Tibial nerve (tissue), 4 donors: ENCODE measurements at regions not wholly inside any gene's neighbourhood (a gene's known extent, or its start where the extent isn't known, plus 50 kb on each side); places are given as distances from the start of the nearest gene placed in this dataset.

Source experiments
- DNase-seq, 2 donors: peaks; one replicate each; pipeline ENCODE4 v3.0.0-alpha.2; 2019; ENCODE audit warnings: low spot score in 2 of 2
- H3K27ac ChIP-seq, 4 donors: fragments of 200-600 bp; sonication (generic) in 3 of 4; one replicate each; pipeline ENCODE4 v1.5.1; 2017 to 2019; ENCODE audit warnings: mild to moderate bottlenecking in 1 of 4
- H3K27me3 ChIP-seq, 2 donors: fragments of 200-600 bp; sonication (generic) in 1 of 2; one replicate each; pipeline versions ENCODE4 v1.5.1 to v1.6.0; 2017 to 2019
- H3K36me3 ChIP-seq, 3 donors: fragments of 200-600 bp; sonication (generic); one replicate each; pipeline ENCODE4 v1.5.1; 2018 to 2019
- H3K4me1 ChIP-seq, 4 donors: fragments of 200-600 bp; sonication (generic) in 3 of 4; one replicate each; pipeline ENCODE4 v1.5.1; 2017 to 2019
- H3K4me3 ChIP-seq, 4 donors: fragments of 200-600 bp; sonication (generic) in 3 of 4; one replicate each; pipeline ENCODE4 v1.5.1; 2017 to 2019; ENCODE audit warnings: mild to moderate bottlenecking in 1 of 4, moderate library complexity in 1 of 4
- H3K9me3 ChIP-seq, 4 donors: fragments of 200-600 bp; sonication (generic) in 3 of 4; one replicate each; pipeline ENCODE4 v1.5.1; 2017 to 2019
- CTCF ChIP-seq, 5 experiments: fragments of 200-600 bp in 3 of 5; fragments of 450-650 bp in 2 of 5; sonication (generic) in 3 of 5; IDR thresholded peaks; one replicate each; pipeline ENCODE4 v1.5.1; 2016 to 2019; ENCODE audit warnings: antibody characterized with exemption in 5 of 5, mild to moderate bottlenecking in 3 of 5, moderate library complexity in 2 of 5
- EP300 ChIP-seq, 2 donors: sonication (generic); formaldehyde crosslinking; IDR thresholded peaks; one replicate each; pipeline ENCODE4 v1.6.1; 2017; ENCODE audit warnings: antibody characterized with exemption in 2 of 2, mild to moderate bottlenecking in 1 of 2
- POLR2A ChIP-seq, 2 donors: fragments of 450-650 bp; IDR thresholded peaks; one replicate each; pipeline ENCODE4 v1.6.1; 2017; ENCODE audit warnings: antibody characterized with exemption in 2 of 2, mild to moderate bottlenecking in 2 of 2, moderate library complexity in 2 of 2
- WGBS, 2 donors: methylation state at CpG; one replicate each; pipeline ENCODE4 v1.1.5; 2018; 5-methylcytosine and 5-hydroxymethylcytosine counted together

- Histone ChIP-seq H3K4me1 (no peaks in the 10 kb centered on the region), H3K36me3 (no peaks in the 10 kb centered on the region), H3K9me3 (no peaks in the 10 kb centered on the region), H3K4me3 (no peak overlapping the region), H3K27ac (no peak overlapping the region), H3K27me3 (no peaks in the 10 kb centered on the region)
- TF ChIP-seq CTCF (IDR thresholded peaks at IDR 0.05) (no peak), EP300 (IDR thresholded peaks at IDR 0.05) (no peak), POLR2A (IDR thresholded peaks at IDR 0.05) (no peak)
- 89 to 93% methylated on average over 3 of the region's 3 CpGs for WGBS, 2 donors
- DNase-seq: no peak
These were observed 844.5 kb downstream of the REEP3 start for GRCh38 chr10:64365663-64366062.

GRCh38 chr10:64368298-64368697 is 847.1 kb downstream of the REEP3 start:
- Histone ChIP-seq H3K4me1 (no peaks in the 10 kb centered on the region), H3K27ac (no peak overlapping the region), H3K9me3 (no peaks in the 10 kb centered on the region), H3K27me3 (no peaks in the 10 kb centered on the region), H3K4me3 (no peak overlapping the region), H3K36me3 (no peaks in the 10 kb centered on the region)
- 66 to 70% methylated on average over 3 of the region's 3 CpGs for WGBS, 2 donors
- DNase-seq: no peak
- no peak for TF ChIP-seq CTCF (IDR thresholded peaks at IDR 0.05)
- TF ChIP-seq EP300 (IDR thresholded peaks at IDR 0.05): no peak

GRCh38 chr10:64369885-64370773 is 848.9 kb downstream of the REEP3 start:
- H3K4me1 ChIP-seq: no peaks in the 10 kb centered on the region
- no peaks in the 10 kb centered on the region for H3K36me3 ChIP-seq
- H3K27ac ChIP-seq: no peak overlapping the region
- H3K27me3 ChIP-seq: no peaks in the 10 kb centered on the region
- no peak for DNase-seq
- no peaks in the 10 kb centered on the region for H3K9me3 ChIP-seq
- no peak overlapping the region for H3K4me3 ChIP-seq
- WGBS, 2 donors: 58 to 76% methylated on average over 1 of the region's 1 CpG
- TF ChIP-seq EP300 (IDR thresholded peaks at IDR 0.05) (no peak), POLR2A (IDR thresholded peaks at IDR 0.05) (no peak), CTCF (IDR thresholded peaks at IDR 0.05) (no peak)

GRCh38 chr10:64374346-64374745 is 853.1 kb downstream of the REEP3 start:
- no peaks in the 10 kb centered on the region for H3K27me3 ChIP-seq
- no peak overlapping the region for H3K4me3 ChIP-seq
- no peak overlapping the region for H3K27ac ChIP-seq
- H3K9me3 ChIP-seq: no peaks in the 10 kb centered on the region
- H3K36me3 ChIP-seq: no peaks in the 10 kb centered on the region
- TF ChIP-seq EP300 (IDR thresholded peaks at IDR 0.05) (no peak), POLR2A (IDR thresholded peaks at IDR 0.05) (no peak), CTCF (IDR thresholded peaks at IDR 0.05) (no peak)
- no peak for DNase-seq
- no peaks in the 10 kb centered on the region for H3K4me1 ChIP-seq

- WGBS, 2 donors: 54 to 64% methylated on average over 4 of the region's 4 CpGs
- no peak for DNase-seq
- Histone ChIP-seq H3K36me3 (no peaks in the 10 kb centered on the region), H3K4me1 (no peaks in the 10 kb centered on the region), H3K27ac (no peak overlapping the region), H3K9me3 (no peaks in the 10 kb centered on the region), H3K4me3 (no peak overlapping the region), H3K27me3 (no peaks in the 10 kb centered on the region)
- TF ChIP-seq CTCF (IDR thresholded peaks at IDR 0.05) (no peak), POLR2A (IDR thresholded peaks at IDR 0.05) (no peak), EP300 (IDR thresholded peaks at IDR 0.05) (no peak)
These were observed 855.0 kb downstream of the REEP3 start for GRCh38 chr10:64376167-64376566.
